NCI-H1092 (cell line): ENCODE measurements at regions not wholly inside any gene's neighbourhood (a gene's known extent, or its start where the extent isn't known, plus 50 kb on each side); places are given as distances from the start of the nearest gene placed in this dataset.

Experiments
- DNase-seq: peaks from one replicate; lab custom pipeline; 2025; lab: John Stamatoyannopoulos, UW

GRCh38 chr7:80288175-80289122, 153.8 kb downstream of the GNAI1 start:
- DNase-seq = no peak

GRCh38 chr7:80287400-80288174, 153.0 kb downstream of the GNAI1 start:
- no peak for DNase-seq

GRCh38 chr7:80286611-80287010, 152.0 kb downstream of the GNAI1 start:
- DNase-seq = no peak

GRCh38 chr7:80284855-80285254, 150.2 kb downstream of the GNAI1 start:
- no peak for DNase-seq

- DNase-seq = no peak
These were observed 145.1 kb downstream of the GNAI1 start for GRCh38 chr7:80279760-80280159.

GRCh38 chr7:80278737-80279136, 144.1 kb downstream of the GNAI1 start:
- DNase-seq = no peak

GRCh38 chr7:80277434-80278427, 143.1 kb downstream of the GNAI1 start:
- DNase-seq = no peak
